PC-3 (cell line): ENCODE measurements at regions not wholly inside any gene's neighbourhood (a gene's known extent, or its start where the extent isn't known, plus 50 kb on each side); places are given as distances from the start of the nearest gene placed in this dataset.

Experiments used
- ATAC-seq: fragments of 200-7000 bp; cut with Tn5 transposase; 2 replicates; pipeline ENCODE4 v1.9.1; 2020; ENCODE audit warnings: mild to moderate bottlenecking, moderate library complexity
- BruUV-seq: library from RNA; stranded (reverse); fragments of 400-500 nt; replicated peaks from 2 replicates; lab custom pipeline; 2021; lab: Mats Ljungman, UMichigan
- CTCF ChIA-PET: fragments of 300-600 bp; sonication (Branson Sonifier 250); formaldehyde crosslinking; loops from one replicate; lab custom pipeline; 2022; ENCODE audit warnings: antibody characterized with exemption; lab: Charles Lee
- POLR2A ChIA-PET: fragments of 300-600 bp; sonication (Branson Sonifier 250); formaldehyde crosslinking; loops from one replicate; lab custom pipeline; 2022; ENCODE audit warnings: antibody characterized with exemption; ENCODE audit not compliant: unreplicated experiment; lab: Charles Lee
- DNase-seq: peaks from one replicate; pipeline ENCODE4 v3.0.0-alpha.2; 2015
- H2AFZ ChIP-seq: fragments of 300-600 bp; sonication (generic); 2 replicates; pipeline ENCODE4 v1.6.0; 2016; ENCODE audit warnings: antibody characterized with exemption, low read length
- H3F3A ChIP-seq: fragments of 300-600 bp; sonication (generic); one replicate; pipeline ENCODE4 v1.6.0; 2017; ENCODE audit warnings: antibody characterized with exemption, low read length, control low read depth, mild to moderate bottlenecking; ENCODE audit not compliant: unreplicated experiment
- H3K27ac ChIP-seq: fragments of 300-600 bp; sonication (generic); 2 replicates; pipeline ENCODE4 v1.5.1; 2016; ENCODE audit warnings: mild to moderate bottlenecking, low read length
- H3K27me3 ChIP-seq: fragments of 300-600 bp; sonication (generic); 2 replicates; pipeline ENCODE4 v1.6.1; 2016; ENCODE audit warnings: low read length, mixed read lengths
- H3K36me3 ChIP-seq: fragments of 300-600 bp; sonication (generic); 2 replicates; pipeline ENCODE4 v1.6.1; 2016; ENCODE audit warnings: low read depth, mixed run types, low read length, mixed read lengths
- H3K4me1 ChIP-seq: fragments of 300-600 bp; sonication (generic); 2 replicates; pipeline ENCODE4 v1.5.1; 2016; ENCODE audit warnings: low read length; ENCODE audit not compliant: insufficient read depth
- H3K4me2 ChIP-seq: fragments of 300-600 bp; sonication (generic); 2 replicates; pipeline ENCODE4 v1.6.0; 2016; ENCODE audit warnings: low read length
- H3K4me3 ChIP-seq: fragments of 300-600 bp; sonication (generic); 2 replicates; pipeline ENCODE4 v1.5.1; 2016; ENCODE audit warnings: mild to moderate bottlenecking, low read length, mixed read lengths
- H3K79me2 ChIP-seq: fragments of 300-600 bp; sonication (generic); 2 replicates; pipeline ENCODE4 v1.6.1; 2017; ENCODE audit warnings: low read length, mixed read lengths
- H3K9ac ChIP-seq: fragments of 300-600 bp; sonication (generic); 2 replicates; pipeline ENCODE4 v1.6.0; 2016; ENCODE audit warnings: mild to moderate bottlenecking, low read length
- H3K9me2 ChIP-seq: fragments of 300-600 bp; sonication (generic); replicated peaks from 2 replicates; pipeline ENCODE4 v1.6.1; 2016; ENCODE audit warnings: mixed run types, low read length, mixed read lengths
- H3K9me3 ChIP-seq: fragments of 300-600 bp; sonication (generic); 2 replicates; pipeline ENCODE4 v1.6.1; 2016; ENCODE audit warnings: low read length, mixed read lengths
- H4K20me1 ChIP-seq: fragments of 300-600 bp; sonication (generic); 2 replicates; pipeline ENCODE4 v1.6.1; 2016; ENCODE audit warnings: low read length, mixed read lengths
- CTCF ChIP-seq: fragments of 300-600 bp; sonication (generic); conservative IDR thresholded peaks from 2 replicates; pipeline ENCODE4 v1.5.1; 2017; ENCODE audit warnings: antibody characterized with exemption, low read depth, mild to moderate bottlenecking, low read length
- EZH2 ChIP-seq: fragments of 300-600 bp; sonication (generic); IDR thresholded peaks from one replicate; pipeline ENCODE4 v1.6.1; 2017; ENCODE audit warnings: antibody characterized with exemption, mild to moderate bottlenecking, low read length; ENCODE audit not compliant: unreplicated experiment
- EZH2phosphoT487 ChIP-seq: fragments of 300-600 bp; sonication (generic); IDR thresholded peaks from 2 replicates; pipeline ENCODE4 v1.6.1; 2018; ENCODE audit warnings: mild to moderate bottlenecking, antibody characterized with exemption, low read length, borderline replicate concordance
- intact Hi-C: fragments of 100-400 bp; cut with micrococcal nuclease; formaldehyde crosslinking; loops from 2 replicates; pipeline ENCODE4 v1.9.0; 2023

GRCh38 chr3:25084016-25084415 is 344.0 kb upstream of the RARB start:
- Histone ChIP-seq H3K4me2 (no peak overlapping the region), H3K36me3 (no peaks in the 10 kb centered on the region), H2AFZ (no peak overlapping the region), H3K4me1 (no peaks in the 10 kb centered on the region), H3K9ac (no peak overlapping the region), H4K20me1 (no peaks in the 10 kb centered on the region), H3K9me2 (no peaks in the 10 kb centered on the region), H3K27me3 (no peaks in the 10 kb centered on the region; the same call in 1 of the 2 replicates), H3F3A (no peaks in the 10 kb centered on the region), H3K79me2 (no peaks in the 10 kb centered on the region), H3K4me3 (no peak overlapping the region), H3K27ac (no peak overlapping the region), H3K9me3 (no peaks in the 10 kb centered on the region)
- no peak for DNase-seq
- BruUV-seq: no TSS peak
- no peak for TF ChIP-seq EZH2
- TF ChIP-seq EZH2phosphoT487: no peak
- TF ChIP-seq CTCF: no peak
- POLR2A ChIA-PET: no interaction called here
- intact Hi-C loops: no loop called here
- ATAC-seq: no peak
- CTCF ChIA-PET: no interaction called here

- ChIA-PET CTCF (no interaction called here), POLR2A (no interaction called here)
- DNase-seq: no peak
- Histone ChIP-seq H3F3A (no peaks in the 10 kb centered on the region), H3K9me3 (no peaks in the 10 kb centered on the region), H3K9ac (no peak overlapping the region), H3K4me2 (no peak overlapping the region), H3K27me3 (peaks cover 20% of the 10 kb centered on the region), H3K79me2 (no peaks in the 10 kb centered on the region), H4K20me1 (no peaks in the 10 kb centered on the region), H3K4me3 (no peak overlapping the region), H3K27ac (no peak overlapping the region), H3K36me3 (no peaks in the 10 kb centered on the region), H3K4me1 (no peaks in the 10 kb centered on the region), H3K9me2 (no peaks in the 10 kb centered on the region), H2AFZ (no peak overlapping the region)
- no TSS peak for BruUV-seq
- intact Hi-C loops: no loop called here
- TF ChIP-seq EZH2 (no peak), EZH2phosphoT487 (no peak), CTCF (no peak)
- no peak for ATAC-seq
These were observed 341.3 kb upstream of the RARB start for GRCh38 chr3:25086721-25087120.

GRCh38 chr3:25088284-25088683 is 339.8 kb upstream of the RARB start:
- H3K4me1 ChIP-seq: no peaks in the 10 kb centered on the region
- H3K9me2 ChIP-seq: no peaks in the 10 kb centered on the region
- intact Hi-C loops: no loop called here
- no peak overlapping the region for H3K4me3 ChIP-seq
- no peak overlapping the region for H2AFZ ChIP-seq
- no peaks in the 10 kb centered on the region for H3K9me3 ChIP-seq
- DNase-seq (no peak), ATAC-seq (no peak)
- H3K36me3 ChIP-seq: no peaks in the 10 kb centered on the region
- ChIA-PET POLR2A (no interaction called here), CTCF (no interaction called here)
- no peak overlapping the region for H3K9ac ChIP-seq
- no peaks in the 10 kb centered on the region for H4K20me1 ChIP-seq
- no peaks in the 10 kb centered on the region for H3K79me2 ChIP-seq
- no TSS peak for BruUV-seq
- H3K4me2 ChIP-seq: no peak overlapping the region
- H3K27ac ChIP-seq: no peak overlapping the region
- H3F3A ChIP-seq: no peaks in the 10 kb centered on the region
- TF ChIP-seq EZH2phosphoT487 (no peak), CTCF (no peak), EZH2 (no peak)
- H3K27me3 ChIP-seq: peaks cover 31% of the 10 kb centered on the region
